HG03521 (cell line): ENCODE measurements at regions not wholly inside any gene's neighbourhood (a gene's known extent, or its start where the extent isn't known, plus 50 kb on each side); places are given as distances from the start of the nearest gene placed in this dataset.
"Not testable (repeated sequence)": the region's sequence is repeated elsewhere in the genome, so short reads cannot be mapped to it uniquely, and the experiment has no call there.

Source experiments
- ATAC-seq: cut with Tn5 transposase; IDR thresholded peaks from one replicate; pipeline ENCODE4 v1.9.1; 2021; ENCODE audit warnings: mild to moderate bottlenecking, moderate library complexity; ENCODE audit not compliant: unreplicated experiment

DNA sequence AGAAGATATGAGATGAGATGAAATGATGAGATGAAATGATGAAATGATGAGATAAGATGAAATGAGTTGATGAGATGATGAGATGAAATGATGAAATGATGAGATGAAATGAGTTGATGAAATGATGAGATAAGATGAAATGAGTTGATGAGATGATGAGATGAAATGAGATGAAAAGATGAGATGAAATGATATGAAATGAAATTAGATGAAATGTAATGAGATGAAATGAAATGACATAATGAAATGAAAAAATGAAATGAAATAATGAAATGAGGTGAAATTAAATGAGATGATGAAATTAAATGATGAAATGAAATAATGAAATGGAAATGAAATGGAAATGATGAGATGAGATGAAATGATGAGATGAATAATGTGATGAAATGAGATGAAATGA is 231.6 kb downstream of the GOLGA6L6 start:
- not testable (repeated sequence) for ATAC-seq

DNA sequence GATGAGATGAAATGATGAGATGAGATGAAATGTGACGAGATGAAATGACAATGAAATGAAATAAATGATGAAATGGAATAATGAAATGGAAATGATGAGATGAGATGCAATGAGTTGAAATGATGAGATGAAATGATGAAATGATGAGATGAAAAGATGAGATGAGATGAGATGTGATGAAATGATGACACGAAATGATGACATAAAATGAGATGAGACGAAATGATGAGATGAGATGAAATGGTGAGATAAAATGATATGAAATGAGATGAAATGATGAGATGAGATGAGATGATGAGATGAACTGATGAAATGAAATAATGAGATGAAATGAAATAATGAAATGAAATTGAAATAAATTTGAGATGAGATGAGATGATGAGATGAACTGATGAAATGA is 232.2 kb downstream of the GOLGA6L6 start:
- not testable (repeated sequence) for ATAC-seq

DNA sequence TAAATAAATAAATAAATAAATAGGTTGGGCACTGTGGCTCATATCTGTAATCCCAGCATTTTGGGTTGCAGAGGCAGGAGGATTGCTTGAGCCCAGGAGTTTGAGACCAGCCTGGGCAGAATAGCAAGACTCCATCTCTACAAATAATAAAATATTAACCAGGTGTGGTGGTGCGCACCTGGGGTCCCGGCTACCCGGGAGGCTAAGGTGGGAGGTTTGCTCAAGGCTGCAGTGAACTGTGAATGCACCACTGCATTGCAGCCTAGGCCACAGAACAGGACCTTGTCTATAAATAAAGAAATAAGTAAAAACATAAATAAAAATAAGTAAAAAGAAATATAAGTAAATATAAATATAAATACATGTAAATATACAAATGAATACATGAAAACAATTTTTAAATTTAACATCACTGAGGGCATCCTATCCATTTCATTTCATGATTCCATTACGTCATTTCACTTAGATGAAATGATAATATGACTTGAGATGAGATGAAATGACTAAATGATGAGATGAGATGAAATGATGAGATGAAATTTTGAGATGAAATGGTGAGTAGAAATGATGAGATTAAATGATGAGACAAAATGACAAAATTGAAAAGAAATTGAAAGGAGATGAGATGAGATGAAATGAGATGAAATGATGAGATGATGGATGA is 233.4 kb downstream of the GOLGA6L6 start:
- not testable (repeated sequence) for ATAC-seq

DNA sequence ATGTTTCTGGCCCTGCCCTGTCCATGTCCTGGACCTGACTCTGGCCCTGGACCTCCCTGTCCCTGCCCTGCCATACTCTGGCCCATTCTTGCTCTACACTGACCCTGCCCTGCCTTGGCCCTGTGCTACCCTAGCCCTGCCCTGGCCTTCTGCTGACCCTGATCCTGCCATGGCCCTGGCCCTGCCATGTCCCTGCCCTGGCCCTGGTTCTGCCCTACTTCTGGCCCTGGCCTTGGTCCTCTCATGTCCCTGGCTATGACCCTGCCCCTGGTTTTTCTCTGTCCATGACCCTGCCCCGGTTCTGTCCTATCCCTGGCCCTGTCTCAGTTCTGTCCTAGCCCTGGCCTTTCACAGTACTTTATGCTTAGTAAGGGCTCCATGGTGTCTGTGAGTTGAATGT is 234.5 kb downstream of the GOLGA6L6 start:
- not testable (repeated sequence) for ATAC-seq

DNA sequence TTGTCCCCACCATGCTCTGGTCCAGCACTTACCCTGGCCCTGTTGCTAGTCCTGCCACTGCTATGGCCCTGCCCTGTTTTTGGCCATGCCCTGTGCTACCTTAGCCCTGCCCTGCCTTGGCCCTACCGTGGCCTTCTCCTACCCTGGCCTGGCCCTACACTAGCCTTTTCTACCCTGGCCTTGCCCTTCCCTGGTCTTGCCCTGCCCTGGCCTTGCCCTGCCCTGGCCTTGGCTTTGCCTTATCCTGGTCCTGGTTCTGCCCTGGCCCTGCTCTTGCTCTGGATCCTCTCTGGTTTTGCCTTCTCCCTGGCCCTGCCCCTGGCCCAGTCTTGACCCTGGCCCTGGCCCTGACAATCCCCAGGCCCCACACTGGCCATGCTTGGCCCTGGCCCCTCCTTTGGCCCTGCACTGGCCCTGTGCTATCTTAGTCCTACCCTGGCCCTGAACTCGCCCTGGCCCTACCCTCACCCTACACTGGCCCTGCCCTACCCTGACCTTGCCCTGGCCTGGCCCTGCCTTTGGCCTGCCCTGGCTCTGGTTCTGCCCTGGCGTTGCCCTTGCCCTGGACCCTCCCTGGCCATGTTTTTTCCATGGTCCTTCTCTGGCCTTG is 235.0 kb downstream of the GOLGA6L6 start:
- ATAC-seq, result not testable (repeated sequence)

DNA sequence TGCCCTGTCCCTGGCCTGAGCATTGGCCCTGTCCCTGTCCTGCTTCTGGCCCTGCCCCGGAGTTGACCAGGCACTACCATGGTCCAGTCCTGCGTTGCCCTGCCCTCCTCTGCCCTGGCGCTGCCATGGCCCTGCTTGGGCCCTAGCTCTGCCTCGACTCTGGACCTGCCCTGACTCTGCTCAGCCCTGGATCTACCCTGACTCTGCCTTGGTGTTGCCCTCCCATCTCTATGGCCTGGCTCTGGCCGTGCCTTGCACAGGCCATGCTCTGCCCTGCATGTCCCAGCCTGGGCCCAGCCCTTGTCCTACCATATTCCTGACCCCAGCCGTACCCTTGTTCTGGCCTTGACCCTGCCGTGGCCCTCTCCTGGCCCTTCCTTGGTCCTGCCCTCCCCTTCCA is 235.7 kb downstream of the GOLGA6L6 start:
- not testable (repeated sequence) for ATAC-seq

DNA sequence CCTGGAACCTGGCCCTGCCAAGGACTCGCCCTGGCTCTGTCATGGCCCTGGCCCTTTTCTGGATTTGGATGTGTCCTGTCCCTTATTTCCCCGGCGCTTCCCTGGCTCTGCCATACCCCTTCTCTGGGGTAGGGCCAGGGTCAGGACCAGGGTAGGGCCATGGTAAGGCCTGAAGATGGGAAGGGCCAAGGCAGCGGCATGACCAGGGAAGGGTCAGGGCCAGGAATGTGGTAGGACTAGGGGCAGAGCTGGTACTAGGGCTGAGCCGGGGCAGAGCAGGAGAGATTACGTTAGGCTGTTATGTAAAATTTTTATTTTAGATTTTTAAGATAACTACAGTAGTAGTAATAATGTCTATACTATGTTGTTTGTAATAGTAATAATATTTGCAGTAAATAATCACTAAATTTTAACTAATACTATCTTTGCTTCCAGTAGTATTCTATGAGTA is 236.6 kb downstream of the GOLGA6L6 start:
- not testable (repeated sequence) for ATAC-seq

DNA sequence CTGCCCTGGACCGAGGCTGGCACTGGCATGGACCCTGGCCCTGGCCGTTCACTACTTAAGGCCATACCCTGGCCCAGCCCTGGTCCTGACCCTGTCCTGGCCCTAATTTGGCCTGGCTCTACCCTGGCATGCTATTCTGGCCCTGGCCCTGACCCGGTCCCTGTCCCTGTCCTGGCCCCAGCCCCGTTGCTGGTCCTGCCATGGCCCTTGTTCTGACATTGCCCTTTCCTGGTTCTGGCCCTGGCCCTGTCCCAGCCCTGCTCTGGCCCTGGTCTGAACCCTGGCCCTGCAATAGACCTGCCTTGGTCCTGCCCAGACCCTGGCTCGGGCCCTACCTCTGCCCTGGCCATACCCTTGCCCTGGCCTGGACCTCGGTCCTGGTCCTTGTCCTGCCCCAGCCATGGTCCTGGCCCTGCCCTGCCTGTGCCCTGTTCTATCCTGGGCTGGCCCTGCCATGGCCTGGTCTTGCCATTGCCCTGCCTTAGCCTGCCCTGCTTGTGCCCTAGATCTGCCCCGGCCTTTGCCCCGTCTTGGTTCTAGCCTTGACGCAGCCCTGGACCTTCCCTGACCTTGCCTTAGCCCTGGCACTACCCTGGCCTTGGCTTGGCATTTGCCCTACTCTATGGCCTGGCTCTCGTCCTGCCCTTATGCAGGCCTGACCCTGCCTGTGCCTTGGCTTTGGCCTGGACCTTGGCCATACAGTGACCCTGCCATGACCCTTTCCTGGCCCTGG is 237.2 kb downstream of the GOLGA6L6 start:
- ATAC-seq, result not testable (repeated sequence)

DNA sequence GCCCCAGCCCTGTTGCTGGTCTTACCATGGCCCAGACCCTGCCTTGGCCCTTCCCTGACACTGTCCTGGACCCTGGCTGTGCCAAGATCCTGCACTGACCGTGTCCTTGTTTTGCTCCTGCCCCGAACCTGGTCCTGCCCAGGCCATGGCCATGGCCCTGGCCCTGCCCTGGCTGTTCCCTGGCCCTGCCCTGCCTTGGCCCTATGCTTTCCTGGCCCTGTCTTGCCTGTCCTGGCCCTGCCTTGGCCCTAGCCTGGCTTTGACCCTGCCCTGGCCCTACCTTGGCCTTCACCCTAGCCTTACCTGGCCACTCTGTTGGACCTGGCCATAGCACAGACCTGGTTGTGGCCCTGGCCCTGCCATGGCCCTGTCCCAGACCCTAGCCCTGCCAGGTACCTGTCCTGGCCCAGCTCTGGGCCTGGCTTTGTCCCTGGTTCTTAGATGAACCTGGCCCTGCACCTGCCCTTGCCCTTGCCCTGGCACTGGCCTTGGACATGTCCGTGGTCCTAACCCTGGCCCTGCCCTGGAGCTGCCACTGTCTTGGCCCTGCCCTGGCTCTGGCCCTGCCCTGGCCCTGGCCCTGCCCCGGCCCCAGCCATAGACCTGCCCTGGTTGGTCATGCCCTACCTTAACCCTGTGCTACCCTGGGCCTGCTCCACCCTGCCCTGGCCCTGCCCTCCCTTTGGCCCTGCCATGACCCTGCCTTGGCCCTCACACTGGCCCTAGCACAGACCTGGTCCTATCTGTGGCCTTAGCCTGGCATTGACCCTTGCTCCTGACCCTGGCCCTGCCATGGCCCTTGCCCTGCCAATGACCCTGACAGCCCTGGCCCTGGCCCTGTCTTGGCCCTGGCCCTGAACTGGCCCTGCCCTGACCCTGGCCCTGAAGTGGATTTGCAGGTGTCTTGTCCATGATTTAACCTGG is 238.1 kb downstream of the GOLGA6L6 start:
- not testable (repeated sequence) for ATAC-seq

DNA sequence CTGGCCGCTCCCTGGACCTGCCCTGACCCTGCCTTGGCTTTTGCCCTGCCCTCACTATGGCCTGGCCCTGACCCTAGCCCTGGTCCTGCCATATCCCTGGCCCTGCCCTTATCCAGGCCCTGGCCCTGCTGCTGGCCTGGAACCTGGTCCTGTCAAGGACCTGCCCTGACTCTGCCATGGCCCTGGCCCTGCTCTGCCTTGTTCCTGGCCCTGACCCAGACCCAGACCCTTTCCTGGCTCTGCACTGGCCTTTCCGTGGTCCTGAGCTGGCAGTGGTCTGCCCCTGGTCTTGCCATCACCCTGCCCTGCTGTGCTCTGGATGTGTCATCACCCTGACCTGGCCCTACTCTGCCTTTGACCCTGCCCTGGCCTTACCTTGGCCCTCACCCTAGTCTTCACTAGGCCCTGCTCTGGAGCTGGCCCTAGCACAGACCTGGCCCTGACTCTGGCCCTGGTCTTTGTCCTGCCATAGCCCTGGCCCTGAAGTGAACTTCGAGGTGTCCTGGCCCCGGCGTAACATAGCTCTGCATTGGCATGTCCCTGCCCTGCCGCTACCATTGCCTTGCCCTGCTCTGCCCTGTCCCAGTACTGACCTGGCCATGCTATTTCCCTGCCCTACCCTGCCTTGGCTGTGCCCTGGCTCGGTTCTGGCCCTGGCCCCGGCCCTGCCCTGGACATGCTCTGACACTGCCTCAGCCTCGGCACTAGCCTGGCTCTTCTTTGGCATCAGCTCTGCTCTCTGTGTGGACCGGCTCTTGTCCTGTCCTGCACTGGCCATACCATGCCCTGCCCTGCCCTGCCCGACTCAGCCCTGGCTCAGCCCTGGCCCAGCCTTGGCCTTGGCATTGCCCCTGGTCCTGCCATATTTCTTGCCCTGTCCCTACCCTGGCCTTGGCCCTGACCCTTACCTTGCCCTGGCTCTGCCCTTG is 239.2 kb downstream of the GOLGA6L6 start:
- not testable (repeated sequence) for ATAC-seq

DNA sequence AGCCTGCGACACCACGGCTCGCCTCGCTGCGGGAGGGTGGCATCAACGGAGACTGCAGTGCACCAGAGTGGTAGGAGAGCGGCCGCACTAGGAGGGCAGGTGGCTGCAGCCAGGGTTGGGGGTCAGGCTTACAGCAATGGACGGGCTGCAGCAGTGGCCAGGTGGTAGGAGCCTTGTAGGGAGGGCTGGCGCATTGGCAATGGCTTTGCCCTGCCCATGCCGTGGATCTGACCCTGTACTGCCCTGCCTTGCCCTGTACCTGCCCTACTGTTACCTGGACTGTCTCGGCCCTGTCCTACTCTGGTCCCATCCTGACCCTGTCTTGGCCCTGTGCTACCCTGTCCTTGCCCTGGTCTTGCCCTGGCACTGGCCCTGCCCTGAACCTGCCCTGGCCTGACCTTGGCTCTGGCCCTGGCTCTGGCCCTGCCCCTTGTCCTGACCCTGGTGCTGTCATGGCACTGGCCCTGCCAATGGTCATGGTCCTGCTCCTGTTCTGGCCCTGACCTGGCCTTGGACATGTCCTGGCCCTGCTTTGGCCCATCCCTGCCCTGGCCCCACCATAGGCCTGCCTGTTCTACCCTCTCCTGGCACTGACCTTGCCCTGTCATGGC is 240.0 kb downstream of the GOLGA6L6 start:
- ATAC-seq, result not testable (repeated sequence)

DNA sequence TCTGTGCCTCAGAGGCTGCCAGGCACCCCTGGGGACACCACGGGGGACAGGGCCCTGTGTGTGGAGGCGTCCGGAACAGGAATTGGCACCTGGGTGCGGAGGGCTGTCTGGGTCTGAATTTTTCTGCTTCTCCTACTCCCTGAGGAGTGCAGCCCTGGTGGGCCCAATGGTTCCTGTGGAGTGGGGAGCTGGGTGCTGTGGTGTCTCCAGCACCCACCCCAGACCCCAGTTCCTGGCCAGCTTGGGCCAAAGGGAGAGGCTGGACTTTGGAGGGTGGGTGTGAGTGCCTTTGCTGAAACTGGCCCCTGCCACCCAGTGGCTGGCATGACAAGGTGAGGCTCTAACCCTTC is 240.6 kb downstream of the GOLGA6L6 start:
- ATAC-seq, result not testable (repeated sequence)

DNA sequence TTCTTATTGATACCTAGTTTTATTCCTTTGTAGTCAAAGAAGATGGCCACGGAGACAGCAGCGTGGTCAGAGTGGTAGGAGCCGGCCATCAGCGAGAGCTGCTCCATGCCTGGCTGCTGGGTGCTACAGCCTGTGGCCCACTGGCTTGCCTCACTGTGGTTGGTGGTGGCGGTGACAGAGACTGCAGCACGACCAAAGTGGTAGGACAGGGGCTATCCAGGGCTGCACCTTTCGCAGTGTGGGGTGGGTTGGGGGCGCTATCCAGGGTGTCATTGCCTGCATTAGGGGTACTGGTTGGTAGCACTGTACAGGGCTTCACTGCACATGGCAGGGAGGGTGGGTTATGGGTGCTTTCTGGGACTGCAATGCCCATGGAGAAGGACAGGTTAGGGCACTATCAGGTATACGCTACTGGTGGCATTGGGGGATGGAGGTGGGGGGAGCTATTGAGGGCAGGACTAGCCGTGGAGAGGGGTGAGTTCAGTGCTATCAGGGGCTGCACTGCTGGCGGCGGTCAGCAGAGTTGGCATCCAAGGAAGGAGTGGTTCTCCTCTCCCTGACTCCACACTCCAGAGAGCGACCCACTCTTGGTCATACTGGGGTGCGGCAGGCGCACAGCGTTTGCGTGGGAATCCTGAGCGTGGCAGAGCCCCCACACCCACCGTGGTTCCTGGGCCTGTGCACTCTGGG is 241.1 kb downstream of the GOLGA6L6 start:
- not testable (repeated sequence) for ATAC-seq

DNA sequence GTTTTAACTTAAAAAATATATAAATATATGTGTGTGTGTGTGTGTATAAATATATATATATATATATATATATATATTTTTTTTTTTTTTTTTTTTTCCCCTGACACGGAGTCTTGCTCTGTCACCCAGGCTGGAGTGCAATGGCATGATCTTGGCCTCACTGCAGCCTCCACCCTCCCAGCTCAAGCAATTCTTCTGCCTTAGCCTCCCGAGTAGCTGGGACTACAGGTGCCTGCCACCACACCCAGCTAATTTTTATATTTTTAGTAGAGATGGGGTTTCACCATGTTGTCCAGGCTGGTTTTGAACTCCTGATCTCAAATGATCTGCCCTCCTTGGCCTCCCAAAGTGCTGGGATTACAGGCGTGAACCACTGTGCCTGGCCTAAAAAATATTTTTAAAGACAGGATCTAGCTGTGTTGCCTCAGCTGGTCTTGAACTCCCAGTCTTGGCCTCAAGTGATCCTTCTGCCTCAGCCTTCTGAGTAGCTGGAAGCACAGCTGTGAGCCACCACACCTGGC is 243.9 kb downstream of the GOLGA6L6 start:
- ATAC-seq, result not testable (repeated sequence)

DNA sequence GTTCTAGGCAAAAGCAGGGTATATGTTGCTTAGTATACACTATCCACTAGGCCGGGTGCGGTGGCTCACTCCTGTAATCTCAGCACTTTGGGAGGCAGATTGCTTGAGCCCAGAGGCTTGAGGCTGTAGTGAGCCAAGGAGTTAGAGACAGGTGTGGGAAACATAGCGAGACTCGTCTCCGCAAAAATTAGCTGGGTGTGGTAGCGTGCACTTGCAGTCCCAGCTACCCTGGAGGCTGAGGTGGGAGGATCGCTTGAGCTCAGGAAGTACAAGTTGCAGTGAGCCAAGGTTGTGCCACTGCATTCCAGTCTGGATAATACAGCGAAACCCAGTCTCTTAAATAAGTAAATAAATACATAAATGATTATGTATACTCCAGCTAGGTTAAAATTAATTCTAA is 245.3 kb downstream of the GOLGA6L6 start:
- ATAC-seq, result not testable (repeated sequence)

DNA sequence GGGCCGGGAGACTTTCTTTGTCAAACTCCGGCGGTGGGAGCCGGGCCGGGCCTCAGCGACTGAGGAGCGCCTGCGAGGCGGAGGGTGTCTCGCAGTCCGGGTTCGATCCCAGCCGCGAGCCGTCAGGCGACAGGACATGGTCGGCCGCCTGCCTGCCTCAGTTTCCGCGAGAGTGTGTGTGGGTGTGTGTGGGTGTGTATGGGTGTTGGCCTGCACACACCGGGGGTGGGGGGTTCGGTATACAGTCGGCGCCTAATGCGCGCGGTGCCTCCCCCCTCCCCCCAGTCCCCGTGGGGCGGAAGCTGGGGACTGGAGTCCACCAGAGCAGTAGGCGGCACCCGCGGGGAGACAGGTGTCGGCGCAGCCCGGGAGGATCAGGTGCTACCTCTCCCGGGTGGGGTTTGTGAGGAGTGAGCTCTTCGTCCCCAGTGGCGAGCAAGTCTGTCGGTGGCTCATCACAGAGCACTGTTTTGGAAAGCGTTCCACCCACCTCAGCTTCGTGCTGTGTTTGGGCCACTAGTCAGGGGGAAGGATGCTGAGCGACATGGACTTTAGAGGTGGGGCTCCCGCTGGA is 246.3 kb downstream of the GOLGA6L6 start:
- ATAC-seq, result no peak

DNA sequence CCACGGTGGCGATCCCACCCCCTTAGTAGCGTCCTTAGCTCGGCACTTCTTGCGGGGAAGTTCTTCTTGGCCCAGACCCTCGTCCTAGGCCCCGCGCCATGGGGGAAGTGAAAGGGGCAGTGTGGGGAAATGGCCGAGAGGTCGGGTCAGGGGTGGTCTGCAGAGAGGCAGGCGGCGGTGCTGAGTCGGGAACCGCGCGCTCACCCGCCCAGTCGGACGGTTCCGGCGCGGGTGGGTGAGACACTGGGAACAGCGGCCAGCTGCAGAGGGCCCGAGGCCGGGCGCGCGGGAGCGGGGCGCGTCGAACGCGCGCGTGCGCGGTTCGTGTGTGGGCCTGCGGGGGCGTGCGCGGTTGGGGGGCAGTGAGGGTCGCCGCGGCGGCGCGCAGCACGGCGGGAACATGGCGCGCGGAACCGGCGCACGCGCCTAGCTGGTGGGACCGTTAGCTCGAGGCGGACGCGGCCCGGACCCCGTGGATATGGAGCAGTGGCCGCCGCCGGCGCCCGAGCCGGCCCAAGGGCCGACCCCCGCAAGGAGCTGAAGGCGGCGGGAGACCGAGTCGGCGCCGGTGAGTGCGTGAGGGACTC is 246.9 kb downstream of the GOLGA6L6 start:
- no peak for ATAC-seq
